HCT116 (cell line): ENCODE measurements at regions not wholly inside any gene's neighbourhood (a gene's known extent, or its start where the extent isn't known, plus 50 kb on each side); places are given as distances from the start of the nearest gene placed in this dataset.

Experiments used
- ATAC-seq: fragments of 200-7000 bp; cut with Tn5 transposase; 2 replicates; pipeline ENCODE4 v1.9.1; 2020; ENCODE audit warnings: mild to moderate bottlenecking, moderate library complexity
- BruUV-seq: library from RNA; stranded (reverse); fragments of 400-500 nt; replicated peaks from 2 replicates; lab custom pipeline; 2021; lab: Mats Ljungman, UMichigan
- CTCF ChIA-PET: fragments of 300-600 bp; sonication (Branson Sonifier 250); formaldehyde crosslinking; loops from one replicate; lab custom pipeline; 2021; ENCODE audit warnings: antibody characterized with exemption; lab: Charles Lee
- POLR2A ChIA-PET: fragments of 300-600, 350-600 bp; sonication (Branson Sonifier 250); formaldehyde crosslinking; loops from one replicate; lab custom pipeline; 2021; ENCODE audit warnings: antibody characterized with exemption; lab: Charles Lee
- RAD21 ChIA-PET, 2 experiments: fragments of 300-600 bp; sonication (Branson Sonifier 250); formaldehyde crosslinking; loops; one replicate each; lab custom pipeline; 2023; ENCODE audit warnings: low total read pairs in 2 of 2; ENCODE audit not compliant: uncharacterized antibody in 2 of 2, unreplicated experiment in 2 of 2, low non-redundant PET in 1 of 2; lab: Charles Lee
- DNase-seq: peaks from one replicate; pipeline ENCODE4 v3.0.0-alpha.2; 2010; ENCODE audit warnings: low read depth, low spot score
- H2AFZ ChIP-seq: fragments of 200-600 bp; shearing (Covaris generic), sonication (generic); 2 replicates; pipeline ENCODE4 v1.6.1; 2017; ENCODE audit warnings: low read depth, mixed run types, mixed read lengths, antibody characterized with exemption, low read length; ENCODE audit not compliant: poor library complexity, severe bottlenecking
- H3K27ac ChIP-seq: 2 replicates; pipeline ENCODE4 v1.5.1; 2012; ENCODE audit warnings: low read depth, low read length
- H3K27me3 ChIP-seq: fragments of 200-600 bp; sonication (generic); 2 replicates; pipeline ENCODE4 v1.6.1; 2016; ENCODE audit warnings: mixed run types, low read length, mixed read lengths; ENCODE audit not compliant: insufficient read depth
- H3K36me3 ChIP-seq, 2 experiments: fragments of 200-500 bp in 1 of 2; fragments of 200-600 bp in 1 of 2; sonication (Bioruptor generic) in 1 of 2; sonication (generic) in 1 of 2; 2 replicates each; pipeline versions ENCODE4 v1.5.1 to v1.6.1; 2014 to 2016; ENCODE audit warnings: low read length in 2 of 2, inconsistent platforms in 1 of 2, mixed read lengths in 1 of 2, mixed run types in 1 of 2; ENCODE audit not compliant: insufficient read depth in 2 of 2, control insufficient read depth in 1 of 2
- H3K4me1 ChIP-seq, 2 experiments: fragments of 200-600 bp in 1 of 2; sonication (generic) in 1 of 2; 2 replicates each; pipeline versions ENCODE4 v1.5.1 to v1.6.1; 2012 to 2017; ENCODE audit warnings: low read length in 2 of 2, inconsistent platforms in 1 of 2, mild to moderate bottlenecking in 1 of 2, mixed read lengths in 1 of 2, mixed run types in 1 of 2, moderate library complexity in 1 of 2; ENCODE audit not compliant: insufficient read depth in 2 of 2, control insufficient read depth in 1 of 2
- H3K4me2 ChIP-seq: fragments of 200-600 bp; sonication (generic); 2 replicates; pipeline ENCODE4 v1.6.1; 2017; ENCODE audit warnings: mixed run types, low read length, mixed read lengths
- H3K4me3 ChIP-seq, 2 experiments: fragments of 200-600 bp in 1 of 2; sonication (generic) in 1 of 2; replicated peaks in 1 of 2; 2 replicates each; pipeline ENCODE4 v1.5.1; 2011 to 2016; ENCODE audit warnings: low read length in 2 of 2, control low read depth in 1 of 2, low read depth in 1 of 2, mild to moderate bottlenecking in 1 of 2, mixed read lengths in 1 of 2, mixed run types in 1 of 2
- H3K79me2 ChIP-seq: fragments of 200-600 bp; sonication (generic); 2 replicates; pipeline ENCODE4 v1.6.1; 2017; ENCODE audit warnings: mild to moderate bottlenecking, mixed run types, low read length, moderate library complexity, mixed read lengths; ENCODE audit not compliant: insufficient read depth
- H3K9ac ChIP-seq: fragments of 200-600 bp; sonication (generic); 2 replicates; pipeline ENCODE4 v1.6.1; 2016; ENCODE audit warnings: low read length, mixed read lengths
- H3K9me2 ChIP-seq: fragments of 200-600 bp; sonication (generic), shearing (Covaris generic); 2 replicates; pipeline ENCODE4 v1.6.1; 2017; ENCODE audit warnings: mixed run types, mild to moderate bottlenecking, moderate library complexity; ENCODE audit not compliant: insufficient read depth
- H3K9me3 ChIP-seq, 2 experiments: fragments of 200-500 bp in 1 of 2; fragments of 200-600 bp in 1 of 2; sonication (Bioruptor generic) in 1 of 2; sonication (generic) in 1 of 2; 2 replicates each; pipeline ENCODE4 v1.6.1; 2014 to 2017; ENCODE audit warnings: low read length in 2 of 2, mixed read lengths in 2 of 2, inconsistent platforms in 1 of 2, low read depth in 1 of 2, mild to moderate bottlenecking in 1 of 2, mixed run types in 1 of 2, moderate library complexity in 1 of 2; ENCODE audit not compliant: control insufficient read depth in 1 of 2, insufficient read depth in 1 of 2
- H4K20me1 ChIP-seq: fragments of 200-600 bp; sonication (generic), shearing (Covaris generic); 2 replicates; pipeline ENCODE4 v1.6.1; 2017; ENCODE audit warnings: mixed run types, mild to moderate bottlenecking, moderate library complexity; ENCODE audit not compliant: insufficient read depth
- ATF3 ChIP-seq: IDR thresholded peaks from 2 replicates; pipeline ENCODE4 v1.6.1; 2012
- CBX3 ChIP-seq: IDR thresholded peaks from 2 replicates; pipeline ENCODE4 v1.6.1; 2012; ENCODE audit warnings: low read depth
- CTCF ChIP-seq, 3 experiments: fragments of 200-600 bp in 1 of 3; sonication (generic) in 1 of 3; IDR thresholded peaks in 2 of 3; conservative IDR thresholded peaks in 1 of 3; 2 replicates each; pipeline ENCODE4 v1.5.1; 2012 to 2017; ENCODE audit warnings: low read depth in 2 of 3, low read length in 2 of 3, antibody characterized with exemption in 1 of 3, borderline replicate concordance in 1 of 3, control low read depth in 1 of 3, mild to moderate bottlenecking in 1 of 3, mixed read lengths in 1 of 3, mixed run types in 1 of 3, moderate library complexity in 1 of 3; ENCODE audit not compliant: insufficient read depth in 1 of 3
- EGR1 ChIP-seq: IDR thresholded peaks from 2 replicates; pipeline ENCODE4 v1.6.1; 2012; ENCODE audit warnings: low read depth
- ELF1 ChIP-seq: IDR thresholded peaks from 2 replicates; pipeline ENCODE4 v1.6.1; 2012; ENCODE audit warnings: low read depth, borderline replicate concordance
- EZH2phosphoT487 ChIP-seq: fragments of 200-600 bp; IDR thresholded peaks from 2 replicates; pipeline ENCODE4 v1.6.1; 2018; ENCODE audit warnings: antibody characterized with exemption, borderline replicate concordance
- FOSL1 ChIP-seq: IDR thresholded peaks from 2 replicates; pipeline ENCODE4 v1.6.1; 2012; ENCODE audit warnings: low read depth
- JUND ChIP-seq: IDR thresholded peaks from 2 replicates; pipeline ENCODE4 v1.6.1; 2012
- MAX ChIP-seq: IDR thresholded peaks from 2 replicates; pipeline ENCODE4 v1.6.1; 2012
- POLR2AphosphoS5 ChIP-seq: IDR thresholded peaks from 2 replicates; pipeline ENCODE4 v1.6.1; 2011; ENCODE audit warnings: mild to moderate bottlenecking, low read depth, low read length, moderate library complexity
- SIN3A ChIP-seq: IDR thresholded peaks from 2 replicates; pipeline ENCODE4 v1.6.1; 2012; ENCODE audit warnings: low read depth
- SRF ChIP-seq: IDR thresholded peaks from 2 replicates; pipeline ENCODE4 v1.6.1; 2012; ENCODE audit warnings: low read depth
- TCF7L2 ChIP-seq: IDR thresholded peaks from 2 replicates; pipeline ENCODE4 v1.7.0; 2011; ENCODE audit warnings: borderline replicate concordance, inconsistent platforms; ENCODE audit not compliant: insufficient read depth, insufficient read length; ENCODE audit errors: extremely low read depth
- ZBTB33 ChIP-seq: IDR thresholded peaks from 2 replicates; pipeline ENCODE4 v1.6.1; 2011; ENCODE audit warnings: mild to moderate bottlenecking, low read length, moderate library complexity; ENCODE audit not compliant: insufficient replicate concordance; ENCODE audit errors: extremely low read depth
- ZFX ChIP-seq: fragments of 450-650 bp; IDR thresholded peaks from 2 replicates; pipeline ENCODE4 v1.6.1; 2017
- intact Hi-C: fragments of 100-400 bp; cut with micrococcal nuclease; formaldehyde crosslinking; loops from 2 replicates; pipeline ENCODE4 v1.10.0; 2022

GRCh38 chr14:53529519-53529918 is 376.4 kb upstream of the DDHD1 start:
- BruUV-seq, result no TSS peak
- peak; percentile 67 for ATAC-seq
- ChIA-PET RAD21 (no interaction called here), CTCF (no interaction called here), POLR2A (no interaction called here)
- Histone ChIP-seq H3K79me2 (no peaks in the 10 kb centered on the region), H3K4me3 (no peak overlapping the region), H3K4me2 (peak overlapping the region; percentile 35), H3K36me3 (no peaks in the 10 kb centered on the region), H3K4me1 (peaks cover 15 to 46% of the 10 kb centered on the region in 2 experiments; a peak in 3 of 4 replicates), H2AFZ (peak overlapping the region; percentile 7), H3K27me3 (no peaks in the 10 kb centered on the region), H3K9me3 (no peaks in the 10 kb centered on the region), H4K20me1 (no peaks in the 10 kb centered on the region), H3K9ac (no peak overlapping the region), H3K27ac (no peak overlapping the region; the same call in 1 of the 2 replicates), H3K9me2 (no peaks in the 10 kb centered on the region)
- DNase-seq, result no peak
- intact Hi-C loops, result no loop called here
- no peak for TF ChIP-seq MAX
- TF ChIP-seq ELF1, result no peak
- no peak for TF ChIP-seq POLR2AphosphoS5
- TF ChIP-seq ZBTB33, result no peak
- no peak for TF ChIP-seq EZH2phosphoT487
- peak; percentile 42 for TF ChIP-seq FOSL1
- TF ChIP-seq JUND, result 0 out of 2 replicates have a peak, but pooled peaks have one; percentile 15
- no peak for TF ChIP-seq ZFX
- no peak for TF ChIP-seq SRF
- peak; percentile 96 for TF ChIP-seq TCF7L2
- TF ChIP-seq CBX3, result 0 out of 2 replicates have a peak, but pooled peaks have one; percentile 24
- TF ChIP-seq SIN3A, result no peak
- TF ChIP-seq ATF3, result no peak
- TF ChIP-seq CTCF (IDR thresholded peaks at IDR 0.05 in 2 of 3, conservative IDR thresholded peaks at IDR 0.05 in 1 of 3; ENCODE audit: borderline replicate concordance in 1 of 3, insufficient read depth in 1 of 3, low read depth in 2 of 3, low read length in 2 of 3), result no peak
- no peak for TF ChIP-seq EGR1
